ENCODE measurements at regions not wholly inside any gene's neighbourhood (a gene's known extent, or its start where the extent isn't known, plus 50 kb on each side); places are given as distances from the start of the nearest gene placed in this dataset.
"Not testable (repeated sequence)": the region's sequence is repeated elsewhere in the genome, so short reads cannot be mapped to it uniquely, and the experiment has no call there.

GRCh38 chr21:15620892-15621291 is 108.9 kb upstream of the USP25 start:
- H3K27me3 ChIP-seq (ENCODE audit: control insufficient read depth, insufficient read depth, low read length), result no peaks in the 10 kb centered on the region
- no peak overlapping the region for H3K4me3 ChIP-seq (ENCODE audit: low read depth, low read length)
- no peaks in the 10 kb centered on the region for H3K4me1 ChIP-seq (ENCODE audit: control insufficient read depth, insufficient read depth, low read length)
- no peak overlapping the region for H3K9ac ChIP-seq (ENCODE audit: low read depth, low read length)
- H3K36me3 ChIP-seq (ENCODE audit: control insufficient read depth, insufficient read depth, low read length), result no peaks in the 10 kb centered on the region
- H3K9me3 ChIP-seq (ENCODE audit: control insufficient read depth, insufficient read depth, low read length), result no peaks in the 10 kb centered on the region

GRCh38 chr21:15624646-15625045 is 105.1 kb upstream of the USP25 start:
- no peak overlapping the region for H3K9ac ChIP-seq (ENCODE audit: low read depth, low read length)
- no peaks in the 10 kb centered on the region for H3K27me3 ChIP-seq (ENCODE audit: control insufficient read depth, insufficient read depth, low read length)
- no peaks in the 10 kb centered on the region for H3K9me3 ChIP-seq (ENCODE audit: control insufficient read depth, insufficient read depth, low read length)
- no peaks in the 10 kb centered on the region for H3K36me3 ChIP-seq (ENCODE audit: control insufficient read depth, insufficient read depth, low read length)
- no peaks in the 10 kb centered on the region for H3K4me1 ChIP-seq (ENCODE audit: control insufficient read depth, insufficient read depth, low read length)
- H3K4me3 ChIP-seq (ENCODE audit: low read depth, low read length), result no peak overlapping the region

- no peaks in the 10 kb centered on the region for H3K27me3 ChIP-seq (ENCODE audit: control insufficient read depth, insufficient read depth, low read length)
- H3K4me1 ChIP-seq (ENCODE audit: control insufficient read depth, insufficient read depth, low read length), result no peaks in the 10 kb centered on the region
- H3K36me3 ChIP-seq (ENCODE audit: control insufficient read depth, insufficient read depth, low read length), result no peaks in the 10 kb centered on the region
- no peak overlapping the region for H3K4me3 ChIP-seq (ENCODE audit: low read depth, low read length)
- no peak overlapping the region for H3K9ac ChIP-seq (ENCODE audit: low read depth, low read length)
- H3K9me3 ChIP-seq (ENCODE audit: control insufficient read depth, insufficient read depth, low read length), result no peaks in the 10 kb centered on the region
Measured at GRCh38 chr21:15625363-15625762, 104.4 kb upstream of the USP25 start.

- H3K27me3 ChIP-seq (ENCODE audit: control insufficient read depth, insufficient read depth, low read length), result no peaks in the 10 kb centered on the region
- no peaks in the 10 kb centered on the region for H3K9me3 ChIP-seq (ENCODE audit: control insufficient read depth, insufficient read depth, low read length)
- no peak overlapping the region for H3K4me3 ChIP-seq (ENCODE audit: low read depth, low read length)
- H3K9ac ChIP-seq (ENCODE audit: low read depth, low read length), result no peak overlapping the region
- H3K4me1 ChIP-seq (ENCODE audit: control insufficient read depth, insufficient read depth, low read length), result no peaks in the 10 kb centered on the region
- H3K36me3 ChIP-seq (ENCODE audit: control insufficient read depth, insufficient read depth, low read length), result no peaks in the 10 kb centered on the region
Measured at GRCh38 chr21:15626031-15626430, 103.8 kb upstream of the USP25 start.

- Histone ChIP-seq H3K36me3 (ENCODE audit: control insufficient read depth, insufficient read depth, low read length) (no peaks in the 10 kb centered on the region), H3K27me3 (ENCODE audit: control insufficient read depth, insufficient read depth, low read length) (no peaks in the 10 kb centered on the region), H3K4me3 (ENCODE audit: low read depth, low read length) (no peak overlapping the region), H3K4me1 (ENCODE audit: control insufficient read depth, insufficient read depth, low read length) (no peaks in the 10 kb centered on the region), H3K9ac (ENCODE audit: low read depth, low read length) (no peak overlapping the region), H3K9me3 (ENCODE audit: control insufficient read depth, insufficient read depth, low read length) (no peaks in the 10 kb centered on the region)
Measured at GRCh38 chr21:15627011-15627410, 102.8 kb upstream of the USP25 start.

GRCh38 chr21:15627823-15628222 is 102.0 kb upstream of the USP25 start:
- H3K4me3 ChIP-seq (ENCODE audit: low read depth, low read length), result no peak overlapping the region
- H3K27me3 ChIP-seq (ENCODE audit: control insufficient read depth, insufficient read depth, low read length), result no peaks in the 10 kb centered on the region
- H3K4me1 ChIP-seq (ENCODE audit: control insufficient read depth, insufficient read depth, low read length), result no peaks in the 10 kb centered on the region
- H3K36me3 ChIP-seq (ENCODE audit: control insufficient read depth, insufficient read depth, low read length), result no peaks in the 10 kb centered on the region
- no peaks in the 10 kb centered on the region for H3K9me3 ChIP-seq (ENCODE audit: control insufficient read depth, insufficient read depth, low read length)
- no peak overlapping the region for H3K9ac ChIP-seq (ENCODE audit: low read depth, low read length)

- no peak overlapping the region for H3K4me3 ChIP-seq (ENCODE audit: low read depth, low read length)
- H3K27me3 ChIP-seq (ENCODE audit: control insufficient read depth, insufficient read depth, low read length), result no peaks in the 10 kb centered on the region
- H3K9ac ChIP-seq (ENCODE audit: low read depth, low read length), result no peak overlapping the region
- no peaks in the 10 kb centered on the region for H3K36me3 ChIP-seq (ENCODE audit: control insufficient read depth, insufficient read depth, low read length)
- no peaks in the 10 kb centered on the region for H3K4me1 ChIP-seq (ENCODE audit: control insufficient read depth, insufficient read depth, low read length)
- H3K9me3 ChIP-seq (ENCODE audit: control insufficient read depth, insufficient read depth, low read length), result no peaks in the 10 kb centered on the region
Measured at GRCh38 chr21:15631342-15631741, 98.4 kb upstream of the USP25 start.

GRCh38 chr21:15634541-15634940 is 95.2 kb upstream of the USP25 start:
- not testable (repeated sequence) for H3K27me3 ChIP-seq (ENCODE audit: control insufficient read depth, insufficient read depth, low read length); H3K36me3 ChIP-seq (ENCODE audit: control insufficient read depth, insufficient read depth, low read length); H3K9ac ChIP-seq (ENCODE audit: low read depth, low read length); H3K4me3 ChIP-seq (ENCODE audit: low read depth, low read length); H3K4me1 ChIP-seq (ENCODE audit: control insufficient read depth, insufficient read depth, low read length); H3K9me3 ChIP-seq (ENCODE audit: control insufficient read depth, insufficient read depth, low read length)

GRCh38 chr21:15638856-15639549 is 90.8 kb upstream of the USP25 start:
- Histone ChIP-seq H3K36me3 (ENCODE audit: control insufficient read depth, insufficient read depth, low read length) (no peaks in the 10 kb centered on the region), H3K4me1 (ENCODE audit: control insufficient read depth, insufficient read depth, low read length) (no peaks in the 10 kb centered on the region), H3K9ac (ENCODE audit: low read depth, low read length) (no peak overlapping the region), H3K4me3 (ENCODE audit: low read depth, low read length) (no peak overlapping the region), H3K9me3 (ENCODE audit: control insufficient read depth, insufficient read depth, low read length) (no peaks in the 10 kb centered on the region), H3K27me3 (ENCODE audit: control insufficient read depth, insufficient read depth, low read length) (no peaks in the 10 kb centered on the region)

GRCh38 chr21:15640113-15640512 is 89.7 kb upstream of the USP25 start:
- not testable (repeated sequence) for H3K4me1 ChIP-seq (ENCODE audit: control insufficient read depth, insufficient read depth, low read length); H3K27me3 ChIP-seq (ENCODE audit: control insufficient read depth, insufficient read depth, low read length); H3K36me3 ChIP-seq (ENCODE audit: control insufficient read depth, insufficient read depth, low read length); H3K4me3 ChIP-seq (ENCODE audit: low read depth, low read length); H3K9ac ChIP-seq (ENCODE audit: low read depth, low read length); H3K9me3 ChIP-seq (ENCODE audit: control insufficient read depth, insufficient read depth, low read length)

- H3K9me3 ChIP-seq (ENCODE audit: control insufficient read depth, insufficient read depth, low read length), result no peaks in the 10 kb centered on the region
- H3K9ac ChIP-seq (ENCODE audit: low read depth, low read length), result no peak overlapping the region
- no peaks in the 10 kb centered on the region for H3K27me3 ChIP-seq (ENCODE audit: control insufficient read depth, insufficient read depth, low read length)
- no peaks in the 10 kb centered on the region for H3K4me1 ChIP-seq (ENCODE audit: control insufficient read depth, insufficient read depth, low read length)
- H3K36me3 ChIP-seq (ENCODE audit: control insufficient read depth, insufficient read depth, low read length), result no peaks in the 10 kb centered on the region
- no peak overlapping the region for H3K4me3 ChIP-seq (ENCODE audit: low read depth, low read length)
Measured at GRCh38 chr21:15644489-15644888, 85.3 kb upstream of the USP25 start.

- no peaks in the 10 kb centered on the region for H3K4me1 ChIP-seq (ENCODE audit: control insufficient read depth, insufficient read depth, low read length)
- no peak overlapping the region for H3K4me3 ChIP-seq (ENCODE audit: low read depth, low read length)
- H3K9me3 ChIP-seq (ENCODE audit: control insufficient read depth, insufficient read depth, low read length), result no peaks in the 10 kb centered on the region
- no peaks in the 10 kb centered on the region for H3K36me3 ChIP-seq (ENCODE audit: control insufficient read depth, insufficient read depth, low read length)
- no peak overlapping the region for H3K9ac ChIP-seq (ENCODE audit: low read depth, low read length)
- no peaks in the 10 kb centered on the region for H3K27me3 ChIP-seq (ENCODE audit: control insufficient read depth, insufficient read depth, low read length)
Measured at GRCh38 chr21:15645830-15646229, 84.0 kb upstream of the USP25 start.
